AG04449 (cell line): ENCODE measurements at regions not wholly inside any gene's neighbourhood (a gene's known extent, or its start where the extent isn't known, plus 50 kb on each side); places are given as distances from the start of the nearest gene placed in this dataset.

Experiments used
- CTCF ChIA-PET: fragments of 350-600 bp; formaldehyde crosslinking; extraction: SDS; loops from one replicate; lab custom pipeline; 2021; ENCODE audit warnings: antibody characterized with exemption; lab: Yijun Ruan, JAX
- POLR2A ChIA-PET: fragments of 400-600, 350-600 bp; formaldehyde crosslinking; extraction: SDS; loops from one replicate; lab custom pipeline; 2020; ENCODE audit warnings: antibody characterized with exemption, inconsistent platforms; lab: Yijun Ruan, JAX
- DNase-seq: peaks from one replicate; pipeline ENCODE4 v3.0.0-alpha.2; 2010; ENCODE audit warnings: low read depth, low spot score
- H3K4me3 ChIP-seq: 2 replicates; pipeline ENCODE4 v1.5.1; 2011; ENCODE audit warnings: low read depth, mild to moderate bottlenecking, control low read depth, low read length
- CTCF ChIP-seq: IDR thresholded peaks from one replicate; pipeline ENCODE4 v1.5.1; 2011; ENCODE audit warnings: mild to moderate bottlenecking, moderate library complexity, low read length, control low read depth, inconsistent platforms; ENCODE audit not compliant: insufficient read depth; ENCODE audit errors: missing control alignments

DNA sequence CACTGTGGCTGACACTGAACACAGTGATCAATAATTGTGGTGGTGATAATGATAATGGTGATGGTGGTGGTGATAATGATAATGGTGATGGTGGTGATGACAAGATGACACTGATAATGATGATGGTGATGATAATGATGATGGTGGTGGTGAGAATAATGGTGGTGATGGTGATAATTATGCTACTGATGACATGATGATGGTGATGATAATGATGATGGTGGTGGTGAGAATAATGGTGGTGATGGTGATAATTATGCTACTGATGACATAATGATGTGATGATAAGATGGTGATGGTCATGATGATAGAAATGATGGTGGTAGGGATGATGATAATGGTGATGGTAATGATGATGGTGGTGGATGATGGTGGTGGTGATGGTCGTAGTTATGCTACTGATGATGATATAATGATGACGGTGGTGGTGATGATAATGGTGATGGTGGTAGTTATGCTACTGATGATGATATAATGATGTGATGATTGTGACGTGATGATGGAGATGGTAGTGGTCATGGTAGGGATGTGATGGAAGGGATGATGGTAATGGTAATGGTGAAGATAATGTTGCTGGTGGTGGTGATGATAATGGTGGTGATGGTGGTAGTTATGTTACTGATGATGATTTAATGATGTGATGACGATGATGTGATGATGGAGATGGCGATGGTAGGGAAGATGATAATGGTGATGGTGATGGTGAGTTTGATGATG is 356.5 kb upstream of the CDH4 start:
- CTCF ChIA-PET, result no interaction called here
- DNase-seq, result no peak
- TF ChIP-seq CTCF, result no peak
- H3K4me3 ChIP-seq, result no peak overlapping the region
- POLR2A ChIA-PET, result no interaction called here

GRCh38 chr20:60897976-60898375 is 354.1 kb upstream of the CDH4 start:
- DNase-seq, result no peak
- no peak for TF ChIP-seq CTCF
- POLR2A ChIA-PET, result no interaction called here
- H3K4me3 ChIP-seq, result no peak overlapping the region
- CTCF ChIA-PET, result no interaction called here

DNA sequence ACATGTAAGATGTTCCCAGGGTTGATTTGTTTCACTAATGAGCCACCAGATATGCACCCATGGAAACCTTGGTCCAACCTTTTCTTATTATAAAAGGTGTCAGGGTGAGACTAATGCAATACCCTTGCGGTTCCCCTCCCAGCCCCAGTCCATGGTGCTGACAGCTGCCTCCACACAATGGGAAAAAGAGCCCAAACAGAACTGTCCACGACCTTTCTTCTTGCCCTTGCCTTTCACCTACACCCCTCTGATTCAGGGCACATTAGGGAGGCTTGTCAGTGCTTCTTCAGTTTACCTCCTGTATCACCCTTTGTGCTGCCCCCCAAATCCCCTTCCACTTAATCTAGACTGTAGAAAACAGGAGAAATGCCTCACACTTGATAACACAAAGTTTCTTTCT is 352.7 kb upstream of the CDH4 start:
- no peak overlapping the region for H3K4me3 ChIP-seq
- ChIA-PET POLR2A (no interaction called here), CTCF (no interaction called here)
- no peak for TF ChIP-seq CTCF
- DNase-seq, result no peak

- CTCF ChIA-PET, result no interaction called here
- POLR2A ChIA-PET, result no interaction called here
- no peak for TF ChIP-seq CTCF
Measured at GRCh38 chr20:60900618-60901017, 351.4 kb upstream of the CDH4 start.

GRCh38 chr20:60901831-60902230 is 350.2 kb upstream of the CDH4 start:
- ChIA-PET POLR2A (no interaction called here), CTCF (no interaction called here)
- H3K4me3 ChIP-seq, result no peak overlapping the region
- no peak for TF ChIP-seq CTCF
- DNase-seq, result no peak

More at GRCh38 chr20:60900618-60901017, 351.4 kb upstream of the CDH4 start:
- H3K4me3 ChIP-seq, result no peak overlapping the region
- DNase-seq, result no peak

DNA sequence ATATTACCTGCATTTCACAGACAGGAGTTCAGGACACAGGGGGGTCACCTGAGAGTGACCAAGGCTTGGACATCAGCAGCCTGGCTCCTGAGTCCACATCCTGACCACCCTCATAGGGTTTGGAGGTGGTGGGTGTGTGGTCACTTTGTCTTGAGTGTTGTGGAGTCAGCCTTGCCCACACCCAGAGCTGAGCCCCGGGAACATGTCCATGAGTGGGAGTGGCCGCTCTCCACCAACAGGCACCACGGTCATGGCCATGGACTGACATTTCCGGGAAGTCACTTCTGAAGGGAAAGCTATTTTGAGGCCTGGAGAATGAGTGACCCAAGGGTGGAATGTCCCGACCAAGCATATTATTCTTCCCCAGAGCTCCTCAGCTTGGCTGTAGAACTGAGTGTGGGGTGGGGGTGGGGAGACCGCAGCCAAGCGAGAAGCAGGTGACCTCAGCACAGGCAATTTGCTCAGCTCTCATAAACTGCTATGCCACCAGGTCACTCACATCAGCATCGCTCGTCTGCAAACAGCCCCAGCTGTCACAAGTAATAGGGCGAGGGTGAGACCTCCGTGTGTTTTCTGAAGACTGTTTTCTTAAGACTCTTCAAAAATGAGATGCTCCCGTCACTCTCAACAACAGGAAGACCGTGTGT is 348.6 kb upstream of the CDH4 start:
- TF ChIP-seq CTCF, result no peak
- POLR2A ChIA-PET, result no interaction called here
- CTCF ChIA-PET, result no interaction called here
- H3K4me3 ChIP-seq, result no peak overlapping the region
- DNase-seq, result no peak
